H9 (cell line): ENCODE measurements at regions not wholly inside any gene's neighbourhood (a gene's known extent, or its start where the extent isn't known, plus 50 kb on each side); places are given as distances from the start of the nearest gene placed in this dataset.

ENCODE experiments used
- DNase-seq: peaks from one replicate; pipeline ENCODE4 v3.0.0-alpha.2; 2017
- H2AFZ ChIP-seq: one replicate; pipeline ENCODE4 v1.6.1; 2013; ENCODE audit warnings: mild to moderate bottlenecking, low read length, control low read depth, moderate library complexity
- H2AK5ac ChIP-seq: 2 replicates; pipeline ENCODE4 v1.6.1; 2013; ENCODE audit warnings: low read length, control low read depth, mixed read lengths; ENCODE audit not compliant: insufficient read length
- H2BK120ac ChIP-seq: one replicate; pipeline ENCODE4 v1.6.1; 2013; ENCODE audit warnings: low read depth, mild to moderate bottlenecking, low read length, control low read depth, inconsistent platforms; ENCODE audit not compliant: poor library complexity, severe bottlenecking
- H2BK12ac ChIP-seq: 2 replicates; pipeline ENCODE4 v1.6.1; 2013; ENCODE audit warnings: low read length, control low read depth, mixed read lengths, low read depth; ENCODE audit not compliant: insufficient read length
- H2BK15ac ChIP-seq: 2 replicates; pipeline ENCODE4 v1.6.1; 2013; ENCODE audit warnings: low read depth, low read length, control low read depth
- H2BK20ac ChIP-seq: one replicate; pipeline ENCODE4 v1.6.1; 2013; ENCODE audit warnings: low read depth, mild to moderate bottlenecking, low read length, control low read depth, inconsistent platforms; ENCODE audit not compliant: poor library complexity, severe bottlenecking
- H2BK5ac ChIP-seq: 2 replicates; pipeline ENCODE4 v1.6.1; 2013; ENCODE audit warnings: low read length, control low read depth, mixed read lengths; ENCODE audit not compliant: insufficient read length
- H3K14ac ChIP-seq: 2 replicates; pipeline ENCODE4 v1.6.1; 2013; ENCODE audit warnings: low read length, control low read depth; ENCODE audit not compliant: insufficient read depth
- H3K18ac ChIP-seq: 2 replicates; pipeline ENCODE4 v1.6.1; 2013; ENCODE audit warnings: low read depth, mild to moderate bottlenecking, mixed read lengths, low read length, control low read depth; ENCODE audit not compliant: insufficient read length
- H3K23ac ChIP-seq: 2 replicates; pipeline ENCODE4 v1.6.1; 2013; ENCODE audit warnings: low read length, control low read depth, mixed read lengths, low read depth; ENCODE audit not compliant: insufficient read length
- H3K23me2 ChIP-seq: 2 replicates; pipeline ENCODE4 v1.6.1; 2013; ENCODE audit warnings: low read depth, mild to moderate bottlenecking, mixed read lengths, low read length, control low read depth; ENCODE audit not compliant: insufficient read length, poor library complexity, severe bottlenecking
- H3K27ac ChIP-seq: 2 replicates; pipeline ENCODE4 v1.5.1; 2013; ENCODE audit warnings: low read length, control low read depth, mixed read lengths, low read depth; ENCODE audit not compliant: insufficient read length
- H3K27me3 ChIP-seq: 2 replicates; pipeline ENCODE4 v1.6.1; 2013; ENCODE audit warnings: low read length, control low read depth, inconsistent platforms; ENCODE audit not compliant: insufficient read depth
- H3K4ac ChIP-seq: 2 replicates; pipeline ENCODE4 v1.6.1; 2013; ENCODE audit warnings: low read depth, mild to moderate bottlenecking, control low read depth, inconsistent platforms, low read length, moderate library complexity
- H3K4me1 ChIP-seq: 2 replicates; pipeline ENCODE4 v1.6.1; 2013; ENCODE audit warnings: low read length, control low read depth, inconsistent platforms; ENCODE audit not compliant: insufficient read depth
- H3K4me2 ChIP-seq: 2 replicates; pipeline ENCODE4 v1.6.1; 2013; ENCODE audit warnings: low read length, control low read depth, mixed read lengths; ENCODE audit not compliant: insufficient read length, insufficient read depth
- H3K56ac ChIP-seq: 2 replicates; pipeline ENCODE4 v1.6.1; 2013; ENCODE audit warnings: low read depth, mild to moderate bottlenecking, mixed read lengths, low read length, control low read depth; ENCODE audit not compliant: insufficient read length
- H3K79me1 ChIP-seq: 2 replicates; pipeline ENCODE4 v1.6.1; 2013; ENCODE audit warnings: low read depth, mild to moderate bottlenecking, moderate library complexity, low read length, control low read depth, inconsistent platforms; ENCODE audit not compliant: insufficient read depth, poor library complexity, severe bottlenecking
- H3K79me2 ChIP-seq: 2 replicates; pipeline ENCODE4 v1.6.1; 2013; ENCODE audit warnings: low read length, control low read depth, inconsistent platforms; ENCODE audit not compliant: insufficient read depth
- H3K9ac ChIP-seq: 2 replicates; pipeline ENCODE4 v1.6.1; 2013; ENCODE audit warnings: low read length, control low read depth, mixed read lengths; ENCODE audit not compliant: insufficient read length; ENCODE audit errors: extremely low read depth
- H3K9me3 ChIP-seq: one replicate; pipeline ENCODE4 v1.6.1; 2013; ENCODE audit warnings: low read depth, low read length, inconsistent platforms; ENCODE audit not compliant: control insufficient read depth
- H3T11ph ChIP-seq: one replicate; pipeline ENCODE4 v1.6.1; 2013; ENCODE audit warnings: mild to moderate bottlenecking, low read length, control low read depth, inconsistent platforms
- H4K20me1 ChIP-seq: one replicate; pipeline ENCODE4 v1.6.1; 2013; ENCODE audit not compliant: control insufficient read depth, insufficient read length, insufficient read depth
- H4K5ac ChIP-seq: 2 replicates; pipeline ENCODE4 v1.6.1; 2013; ENCODE audit warnings: low read depth, mild to moderate bottlenecking, mixed read lengths, low read length, control low read depth; ENCODE audit not compliant: insufficient read length
- H4K8ac ChIP-seq: replicated peaks from 2 replicates; pipeline ENCODE4 v1.6.1; 2013; ENCODE audit warnings: low read length, control low read depth, mixed read lengths, low read depth; ENCODE audit not compliant: insufficient read length
- H4K91ac ChIP-seq: 2 replicates; pipeline ENCODE4 v1.6.1; 2013; ENCODE audit warnings: low read depth, mild to moderate bottlenecking, moderate library complexity, mixed read lengths, low read length, control low read depth; ENCODE audit not compliant: insufficient read length
- H3K27ac Mint-ChIP-seq, 3 experiments: 2 replicates in 2 of 3; 3 replicates in 1 of 3; pipeline ENCODE4 v1.8.0; 2020 to 2021; ENCODE audit warnings: mixed read lengths in 3 of 3, mild to moderate bottlenecking in 1 of 3, moderate library complexity in 1 of 3
- H3K27me3 Mint-ChIP-seq: 2 replicates; pipeline ENCODE4 v1.8.0; 2021; ENCODE audit warnings: low read depth, mild to moderate bottlenecking, moderate library complexity, mixed read lengths
- H3K36me3 Mint-ChIP-seq, 3 experiments: 2 replicates in 2 of 3; 3 replicates in 1 of 3; pipeline ENCODE4 v1.8.0; 2020 to 2021; ENCODE audit warnings: low read depth in 3 of 3, mixed read lengths in 3 of 3; ENCODE audit not compliant: insufficient read depth in 1 of 3
- H3K4me1 Mint-ChIP-seq, 2 experiments: 2 replicates each; pipeline ENCODE4 v1.8.0; 2020; ENCODE audit warnings: mixed read lengths in 2 of 2
- H3K4me3 Mint-ChIP-seq, 2 experiments: 2 replicates in 1 of 2; 3 replicates in 1 of 2; pipeline ENCODE4 v1.8.0; 2020 to 2021; ENCODE audit warnings: mild to moderate bottlenecking in 2 of 2, mixed read lengths in 2 of 2, moderate library complexity in 1 of 2
- H3K9me3 Mint-ChIP-seq, 2 experiments: 2 replicates in 1 of 2; 3 replicates in 1 of 2; pipeline ENCODE4 v1.8.0; 2020; ENCODE audit warnings: mild to moderate bottlenecking in 2 of 2, mixed read lengths in 2 of 2, moderate library complexity in 1 of 2
- WGBS: extraction: QIAGEN DNeasy Blood & Tissue Kit; methylation state at CpG from one replicate; pipeline ENCODE4 v1.1.7; 2013; ENCODE audit warnings: missing lambda C conversion rate, low lambda C conversion rate, mixed read lengths; ENCODE audit not compliant: insufficient read length; ENCODE audit errors: extremely low coverage; 5-methylcytosine and 5-hydroxymethylcytosine counted together
- TF ChIP-seq, protein P1 (sequence below): fragments of 200-600 bp; sonication (generic); conservative IDR thresholded peaks from 3 replicates; pipeline ENCODE4 v1.8.0; 2021; ENCODE audit warnings: antibody characterized with exemption, mild to moderate bottlenecking

DNA sequence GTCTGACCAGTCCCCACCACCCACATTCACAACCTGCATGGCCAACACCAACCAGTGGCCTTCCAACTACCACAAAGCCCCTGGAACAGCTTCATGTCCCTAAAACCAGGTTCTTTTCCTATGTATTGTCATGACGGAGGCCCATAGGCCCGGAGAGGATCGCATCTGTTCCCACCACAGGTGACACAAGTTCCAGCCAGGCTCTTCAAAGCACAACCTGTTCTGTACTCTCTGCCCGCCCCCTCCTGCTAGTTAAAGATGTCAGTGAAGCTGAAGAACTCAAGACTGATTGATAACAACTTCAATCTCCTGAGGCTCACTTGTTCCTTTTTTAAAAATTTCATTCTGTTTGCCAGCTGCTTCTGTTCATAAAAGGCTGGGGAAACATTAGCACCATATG lies 121.1 kb upstream of the GUCY1A2 start:
- Mint-ChIP-seq H3K27ac (no peak overlapping the region), H3K36me3 (no peaks in the 10 kb centered on the region), H3K9me3 (no peaks in the 10 kb centered on the region), H3K4me1 (no peaks in the 10 kb centered on the region), H3K27me3 (no peaks in the 10 kb centered on the region; the same call in 1 of the 2 replicates), H3K4me3 (no peak overlapping the region)
- H3K4ac ChIP-seq: no peak overlapping the region
- H2AK5ac ChIP-seq: no peak overlapping the region
- H4K5ac ChIP-seq: no peak overlapping the region
- H3K9me3 ChIP-seq: no peaks in the 10 kb centered on the region
- TF ChIP-seq, protein P1, sequence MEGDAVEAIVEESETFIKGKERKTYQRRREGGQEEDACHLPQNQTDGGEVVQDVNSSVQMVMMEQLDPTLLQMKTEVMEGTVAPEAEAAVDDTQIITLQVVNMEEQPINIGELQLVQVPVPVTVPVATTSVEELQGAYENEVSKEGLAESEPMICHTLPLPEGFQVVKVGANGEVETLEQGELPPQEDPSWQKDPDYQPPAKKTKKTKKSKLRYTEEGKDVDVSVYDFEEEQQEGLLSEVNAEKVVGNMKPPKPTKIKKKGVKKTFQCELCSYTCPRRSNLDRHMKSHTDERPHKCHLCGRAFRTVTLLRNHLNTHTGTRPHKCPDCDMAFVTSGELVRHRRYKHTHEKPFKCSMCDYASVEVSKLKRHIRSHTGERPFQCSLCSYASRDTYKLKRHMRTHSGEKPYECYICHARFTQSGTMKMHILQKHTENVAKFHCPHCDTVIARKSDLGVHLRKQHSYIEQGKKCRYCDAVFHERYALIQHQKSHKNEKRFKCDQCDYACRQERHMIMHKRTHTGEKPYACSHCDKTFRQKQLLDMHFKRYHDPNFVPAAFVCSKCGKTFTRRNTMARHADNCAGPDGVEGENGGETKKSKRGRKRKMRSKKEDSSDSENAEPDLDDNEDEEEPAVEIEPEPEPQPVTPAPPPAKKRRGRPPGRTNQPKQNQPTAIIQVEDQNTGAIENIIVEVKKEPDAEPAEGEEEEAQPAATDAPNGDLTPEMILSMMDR: no peak
- no peak overlapping the region for H4K8ac ChIP-seq
- WGBS: no CpG with 5 or more reads among the region's 4 CpGs
- no peaks in the 10 kb centered on the region for H3K27me3 ChIP-seq
- H3K27ac ChIP-seq: no peak overlapping the region
- no peak overlapping the region for H3K9ac ChIP-seq
- no peak overlapping the region for H3T11ph ChIP-seq
- H2BK12ac ChIP-seq: no peak overlapping the region
- no peak overlapping the region for H2BK5ac ChIP-seq
- H3K56ac ChIP-seq: no peak overlapping the region
- H2BK120ac ChIP-seq: no peak overlapping the region
- no peak overlapping the region for H2BK15ac ChIP-seq
- H3K18ac ChIP-seq: no peak overlapping the region
- no peaks in the 10 kb centered on the region for H4K20me1 ChIP-seq
- no peak overlapping the region for H3K14ac ChIP-seq
- no peak overlapping the region for H2BK20ac ChIP-seq
- no peaks in the 10 kb centered on the region for H3K79me1 ChIP-seq
- H3K79me2 ChIP-seq: no peaks in the 10 kb centered on the region; the same call in 1 of the 2 replicates
- H3K4me1 ChIP-seq: no peaks in the 10 kb centered on the region
- H3K23me2 ChIP-seq: no peaks in the 10 kb centered on the region
- H4K91ac ChIP-seq: no peak overlapping the region
- H3K4me2 ChIP-seq: no peak overlapping the region
- no peak overlapping the region for H2AFZ ChIP-seq
- H3K23ac ChIP-seq: no peak overlapping the region
- no peak for DNase-seq
